PC-3 (cell line): ENCODE measurements at regions not wholly inside any gene's neighbourhood (a gene's known extent, or its start where the extent isn't known, plus 50 kb on each side); places are given as distances from the start of the nearest gene placed in this dataset.

Experiments used
- CTCF ChIP-seq: fragments of 300-600 bp; sonication (generic); conservative IDR thresholded peaks from 2 replicates; pipeline ENCODE4 v1.5.1; 2017; ENCODE audit warnings: antibody characterized with exemption, low read depth, mild to moderate bottlenecking, low read length
- EZH2 ChIP-seq: fragments of 300-600 bp; sonication (generic); IDR thresholded peaks from one replicate; pipeline ENCODE4 v1.6.1; 2017; ENCODE audit warnings: antibody characterized with exemption, mild to moderate bottlenecking, low read length; ENCODE audit not compliant: unreplicated experiment
- EZH2phosphoT487 ChIP-seq: fragments of 300-600 bp; sonication (generic); IDR thresholded peaks from 2 replicates; pipeline ENCODE4 v1.6.1; 2018; ENCODE audit warnings: mild to moderate bottlenecking, antibody characterized with exemption, low read length, borderline replicate concordance

- no peak for TF ChIP-seq EZH2phosphoT487
- no peak for TF ChIP-seq CTCF
- no peak for TF ChIP-seq EZH2
These were observed 144.4 kb downstream of the ZNF621 start for GRCh38 chr3:40669176-40669575.
